Uterus (tissue), 2 donors: ENCODE measurements at regions not wholly inside any gene's neighbourhood (a gene's known extent, or its start where the extent isn't known, plus 50 kb on each side); places are given as distances from the start of the nearest gene placed in this dataset.

Experiments
- POLR2A ChIP-seq, 2 donors: fragments of 450-650 bp; IDR thresholded peaks; one replicate each; pipeline ENCODE4 v1.6.1; 2016; ENCODE audit warnings: antibody characterized with exemption in 2 of 2, mild to moderate bottlenecking in 1 of 2, moderate library complexity in 1 of 2
- TF ChIP-seq, protein P1 (sequence below), 4 experiments: fragments of 200-600 bp in 2 of 4; fragments of 450-650 bp in 2 of 4; sonication (generic) in 2 of 4; IDR thresholded peaks; one replicate each; pipeline ENCODE4 v1.5.1; 2016 to 2019; ENCODE audit warnings: antibody characterized with exemption in 4 of 4, mild to moderate bottlenecking in 2 of 4, moderate library complexity in 1 of 4

DNA sequence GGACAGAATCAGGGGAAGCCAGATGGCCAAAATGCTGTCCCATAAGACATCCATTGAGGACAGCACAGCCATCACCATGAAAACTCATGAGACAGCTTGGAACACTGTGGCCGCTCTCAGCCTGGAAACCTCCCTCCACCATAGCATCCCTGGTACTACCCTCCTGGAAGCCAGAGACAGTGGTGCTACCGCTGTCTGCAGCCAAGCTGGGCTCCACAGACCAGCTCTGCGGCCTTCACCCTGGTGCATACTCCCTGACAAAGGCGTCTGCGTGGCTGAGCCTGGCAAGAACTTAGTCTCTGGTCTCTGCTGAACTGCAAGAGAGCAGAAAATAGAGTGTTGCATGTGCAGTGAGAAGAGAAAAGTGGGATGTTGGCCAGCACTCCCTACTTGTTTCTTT lies 558.0 kb downstream of the C6orf118 start:
- TF ChIP-seq, protein P1, sequence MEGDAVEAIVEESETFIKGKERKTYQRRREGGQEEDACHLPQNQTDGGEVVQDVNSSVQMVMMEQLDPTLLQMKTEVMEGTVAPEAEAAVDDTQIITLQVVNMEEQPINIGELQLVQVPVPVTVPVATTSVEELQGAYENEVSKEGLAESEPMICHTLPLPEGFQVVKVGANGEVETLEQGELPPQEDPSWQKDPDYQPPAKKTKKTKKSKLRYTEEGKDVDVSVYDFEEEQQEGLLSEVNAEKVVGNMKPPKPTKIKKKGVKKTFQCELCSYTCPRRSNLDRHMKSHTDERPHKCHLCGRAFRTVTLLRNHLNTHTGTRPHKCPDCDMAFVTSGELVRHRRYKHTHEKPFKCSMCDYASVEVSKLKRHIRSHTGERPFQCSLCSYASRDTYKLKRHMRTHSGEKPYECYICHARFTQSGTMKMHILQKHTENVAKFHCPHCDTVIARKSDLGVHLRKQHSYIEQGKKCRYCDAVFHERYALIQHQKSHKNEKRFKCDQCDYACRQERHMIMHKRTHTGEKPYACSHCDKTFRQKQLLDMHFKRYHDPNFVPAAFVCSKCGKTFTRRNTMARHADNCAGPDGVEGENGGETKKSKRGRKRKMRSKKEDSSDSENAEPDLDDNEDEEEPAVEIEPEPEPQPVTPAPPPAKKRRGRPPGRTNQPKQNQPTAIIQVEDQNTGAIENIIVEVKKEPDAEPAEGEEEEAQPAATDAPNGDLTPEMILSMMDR (IDR thresholded peaks at IDR 0.05), result no peak
- no peak for TF ChIP-seq POLR2A (IDR thresholded peaks at IDR 0.05)
